Right ventricle myocardium superior (tissue), 1 donor: ENCODE measurements at regions not wholly inside any gene's neighbourhood (a gene's known extent, or its start where the extent isn't known, plus 50 kb on each side); places are given as distances from the start of the nearest gene placed in this dataset.

ENCODE experiments used
- ATAC-seq: fragments of 200-7000 bp; cut with Tn5 transposase; one replicate; pipeline ENCODE4 v1.9.1; 2020; ENCODE audit warnings: mild to moderate bottlenecking; ENCODE audit not compliant: poor library complexity
- DNase-seq: peaks from one replicate; pipeline ENCODE4 v3.0.0-alpha.2; 2020
- intact Hi-C: fragments of 100-400 bp; cut with DNase I; formaldehyde crosslinking; loops from one replicate; pipeline ENCODE4 v1.11.2; 2022
- donor health status: DM: no; HTN: yes; CAD: no; lungs with severe emphysema.

- no peak for DNase-seq
- intact Hi-C loops, result no loop called here
Observed at GRCh38 chr17:65417406-65418221, 143.8 kb downstream of the AXIN2 start.

GRCh38 chr17:65415991-65416390, 145.5 kb downstream of the AXIN2 start:
- ATAC-seq (no peak), DNase-seq (no peak)
- intact Hi-C loops, result no loop called here

More at GRCh38 chr17:65417406-65418221, 143.8 kb downstream of the AXIN2 start:
- no peak for ATAC-seq

GRCh38 chr17:65413390-65413789, 148.1 kb downstream of the AXIN2 start:
- DNase-seq (no peak), ATAC-seq (no peak)
- intact Hi-C loops, result no loop called here

GRCh38 chr17:65409381-65409780, 152.1 kb downstream of the AXIN2 start:
- intact Hi-C loops, result no loop called here
- no peak for ATAC-seq

DNA sequence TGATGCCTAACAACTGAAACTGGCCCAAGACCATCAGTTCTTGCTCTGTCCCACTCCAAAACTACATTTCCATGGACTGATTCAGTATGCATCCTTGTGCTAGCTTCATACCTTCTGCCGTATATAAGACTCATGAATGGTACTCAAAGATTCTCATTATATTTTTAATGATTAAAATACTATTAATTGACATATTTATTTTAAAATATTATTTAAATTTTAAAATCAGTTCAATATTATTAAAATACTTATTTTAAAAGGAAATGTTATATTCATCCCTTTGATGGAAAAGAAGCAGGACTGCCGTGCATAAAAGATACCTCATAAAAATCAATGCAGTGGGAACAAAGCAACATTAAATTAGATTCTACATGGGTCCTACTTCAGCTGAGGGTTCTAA, 153.4 kb downstream of the AXIN2 start:
- DNase-seq (no peak), ATAC-seq (no peak)
- intact Hi-C loops, result no loop called here

More at GRCh38 chr17:65409381-65409780, 152.1 kb downstream of the AXIN2 start:
- DNase-seq, result no peak

DNA sequence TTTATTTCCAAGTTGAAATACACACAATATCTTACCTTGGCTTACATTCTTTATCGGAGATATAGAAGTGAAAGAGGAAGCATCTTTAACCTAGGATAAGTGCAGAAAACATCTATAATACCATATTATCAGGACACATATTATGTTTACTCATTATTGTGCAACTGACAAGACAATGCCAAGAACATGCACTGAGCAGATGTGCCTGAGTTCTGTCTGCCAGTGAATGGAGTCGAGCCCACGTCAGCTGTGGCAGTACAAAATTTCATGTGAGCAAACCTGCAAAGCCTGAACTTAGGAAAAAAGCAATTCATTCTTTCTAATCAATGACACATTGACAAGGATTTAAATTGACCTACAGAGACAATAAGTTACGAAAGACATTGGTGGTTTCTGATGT, 154.4 kb downstream of the AXIN2 start:
- intact Hi-C loops, result no loop called here
- ATAC-seq (no peak), DNase-seq (no peak)

- ATAC-seq, result no peak
- intact Hi-C loops, result no loop called here
Observed at GRCh38 chr17:65406552-65406951, 154.9 kb downstream of the AXIN2 start.

DNA sequence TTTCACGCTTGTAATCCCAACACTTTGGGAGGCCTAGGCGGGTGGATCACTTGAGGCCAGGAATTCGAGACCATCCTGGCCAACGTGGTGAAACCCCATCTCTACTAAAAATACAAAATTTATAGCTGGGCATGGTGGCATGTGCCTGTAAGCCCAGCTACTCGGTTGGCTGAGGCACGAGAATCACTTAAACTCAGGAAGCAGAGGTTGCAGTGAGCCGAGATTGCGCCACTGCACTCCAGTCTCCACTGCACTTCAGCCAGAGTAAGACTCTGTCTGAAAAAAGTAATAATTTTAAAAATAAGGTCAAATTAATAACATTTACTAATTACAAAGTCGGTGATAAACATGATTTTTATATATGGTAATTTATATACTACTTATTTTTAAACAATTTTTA, 155.9 kb downstream of the AXIN2 start:
- ATAC-seq (no peak), DNase-seq (no peak)
- intact Hi-C loops, result no loop called here

More at GRCh38 chr17:65406552-65406951, 154.9 kb downstream of the AXIN2 start:
- DNase-seq, result no peak

DNA sequence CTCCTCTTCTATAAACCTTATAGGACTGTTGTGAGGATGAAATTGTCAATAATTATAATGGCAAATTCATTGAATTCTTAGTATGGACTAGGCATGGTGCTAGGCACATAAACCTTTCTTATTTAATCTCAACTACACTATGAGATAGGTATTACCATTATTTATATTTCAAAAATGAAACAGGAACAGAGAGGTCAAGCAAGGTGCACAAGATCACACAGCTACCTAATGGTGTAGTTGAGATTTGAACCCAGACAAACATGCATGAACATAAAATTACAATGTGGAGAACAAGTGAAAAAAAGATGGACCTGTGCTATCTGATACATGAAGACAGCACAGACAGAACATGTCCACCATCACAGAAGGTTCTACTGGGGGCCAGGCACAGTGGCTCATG, 156.7 kb downstream of the AXIN2 start:
- DNase-seq (no peak), ATAC-seq (no peak)
- intact Hi-C loops, result no loop called here

DNA sequence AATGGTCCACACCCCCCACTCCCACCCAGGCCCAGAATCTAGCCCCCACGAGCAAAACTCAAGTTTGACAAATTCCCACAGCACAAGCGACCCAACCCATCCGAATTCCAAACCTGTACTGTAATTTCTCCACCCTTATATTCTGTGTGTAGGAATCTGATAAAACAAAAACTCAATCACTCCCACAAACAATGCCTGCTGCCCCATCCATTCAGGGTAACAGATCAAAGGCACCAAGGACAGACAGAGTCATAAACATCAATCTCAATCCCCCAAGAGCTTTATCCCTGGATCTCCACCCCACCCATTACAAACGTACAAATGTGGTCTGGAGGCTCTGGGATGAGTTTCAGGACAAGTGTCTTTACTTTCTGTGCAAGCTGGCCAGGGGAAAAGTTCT, 157.8 kb downstream of the AXIN2 start:
- intact Hi-C loops, result no loop called here
- DNase-seq (no peak), ATAC-seq (no peak)

DNA sequence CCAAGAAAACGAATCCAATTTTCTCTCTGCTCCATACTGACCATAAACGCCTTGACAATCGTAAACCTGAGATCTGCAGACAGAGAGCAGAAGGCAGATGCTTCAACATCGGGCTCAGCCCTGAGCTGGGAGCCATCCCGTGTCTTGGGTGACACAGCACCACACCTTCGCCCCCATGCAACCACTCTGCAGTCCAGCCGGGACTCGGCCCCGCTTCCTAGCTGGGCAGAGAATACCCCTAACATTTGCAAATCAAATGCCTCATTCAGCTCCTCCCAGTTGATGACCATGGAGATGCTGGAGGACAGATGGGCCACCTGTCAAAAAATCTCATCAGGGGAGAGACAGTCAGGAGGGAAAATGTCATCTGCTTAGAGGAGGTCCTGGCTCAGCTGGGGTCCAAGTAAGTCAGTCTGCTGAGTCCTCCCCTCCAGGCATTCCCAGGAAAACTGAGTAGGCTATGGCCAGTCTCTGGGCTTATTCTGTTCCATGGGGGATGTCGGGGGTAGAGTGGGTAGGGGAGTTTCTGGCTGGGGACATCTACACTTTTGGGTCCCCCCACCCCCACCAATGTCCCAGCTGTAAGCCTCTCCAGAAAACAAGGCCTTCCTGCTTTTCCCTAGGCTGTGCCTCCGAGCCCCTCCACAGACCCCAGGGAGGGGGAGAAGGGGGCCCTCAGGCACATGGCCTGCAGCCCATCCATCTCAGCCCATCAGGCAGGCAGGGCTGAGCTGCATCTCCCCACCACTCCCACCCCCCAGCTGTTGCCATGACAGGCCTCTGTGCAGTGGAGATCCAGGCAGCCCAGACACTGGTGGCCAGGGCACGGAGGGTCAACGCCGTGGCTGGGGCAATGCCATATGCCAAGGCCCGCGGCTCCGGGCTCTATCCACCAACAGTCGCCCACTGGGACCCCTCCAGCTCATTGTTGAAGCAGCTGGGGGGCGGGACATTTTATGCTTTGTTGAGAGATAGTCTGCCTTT, 158.6 kb downstream of the AXIN2 start:
- DNase-seq, result no peak
- ATAC-seq, result no peak
- intact Hi-C loops, result no loop called here

DNA sequence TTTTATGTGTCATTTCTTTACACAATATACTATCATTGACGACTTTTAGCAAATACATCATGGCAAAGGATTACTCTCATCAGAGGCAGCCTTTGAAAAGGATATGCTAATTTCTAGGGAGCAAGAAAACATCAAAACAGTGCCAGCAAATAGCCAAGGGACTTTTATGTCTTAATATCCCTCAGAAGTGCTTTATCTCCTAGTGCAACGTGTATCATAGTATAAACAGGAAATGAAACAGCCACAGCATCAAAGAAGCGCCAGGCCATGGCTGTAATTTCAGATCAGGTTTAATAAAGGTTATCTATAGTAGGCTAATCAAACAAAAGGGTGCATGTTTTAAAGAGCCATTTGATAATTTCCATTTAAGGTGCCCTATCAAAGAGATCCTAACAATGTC, 159.9 kb downstream of the AXIN2 start:
- no peak for ATAC-seq
- DNase-seq, result no peak
- intact Hi-C loops, result no loop called here

GRCh38 chr17:65400701-65401100, 160.7 kb downstream of the AXIN2 start:
- ATAC-seq (no peak), DNase-seq (no peak)
- intact Hi-C loops, result no loop called here

DNA sequence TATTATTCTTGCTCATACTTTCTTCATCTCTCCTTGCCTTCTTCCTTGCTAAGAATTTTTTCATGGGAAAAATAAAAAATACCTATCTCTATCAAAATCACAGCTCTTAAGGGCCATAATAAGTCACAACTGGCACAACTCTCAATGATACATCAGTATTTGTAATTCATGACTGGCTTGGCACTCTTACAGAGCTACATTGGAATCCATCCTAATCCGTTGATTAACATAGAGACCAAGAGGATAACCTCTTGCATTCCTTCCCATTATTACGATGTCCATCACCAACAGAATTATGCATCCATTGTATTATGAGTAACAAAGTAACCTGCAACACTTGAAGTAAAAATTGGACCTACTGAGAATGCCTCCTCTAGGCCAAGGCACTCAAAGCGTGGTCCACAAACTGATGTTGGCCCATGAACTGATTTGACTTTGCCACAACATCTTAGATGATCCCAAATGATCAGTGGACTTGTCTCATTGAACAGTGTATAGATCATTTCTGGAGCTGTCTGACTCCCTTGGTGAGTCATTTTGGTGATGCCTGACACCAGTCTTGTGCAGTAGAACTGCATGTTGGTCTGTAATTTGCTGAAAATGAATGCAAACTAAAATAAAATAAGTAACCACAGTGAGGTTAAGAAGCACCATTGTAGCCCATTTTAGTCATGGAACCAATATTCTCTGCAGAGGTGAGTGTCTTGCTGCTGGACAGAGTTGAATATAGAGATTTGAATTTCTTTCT, 163.2 kb downstream of the AXIN2 start:
- no peak for DNase-seq
- intact Hi-C loops, result no loop called here
- ATAC-seq, result no peak

DNA sequence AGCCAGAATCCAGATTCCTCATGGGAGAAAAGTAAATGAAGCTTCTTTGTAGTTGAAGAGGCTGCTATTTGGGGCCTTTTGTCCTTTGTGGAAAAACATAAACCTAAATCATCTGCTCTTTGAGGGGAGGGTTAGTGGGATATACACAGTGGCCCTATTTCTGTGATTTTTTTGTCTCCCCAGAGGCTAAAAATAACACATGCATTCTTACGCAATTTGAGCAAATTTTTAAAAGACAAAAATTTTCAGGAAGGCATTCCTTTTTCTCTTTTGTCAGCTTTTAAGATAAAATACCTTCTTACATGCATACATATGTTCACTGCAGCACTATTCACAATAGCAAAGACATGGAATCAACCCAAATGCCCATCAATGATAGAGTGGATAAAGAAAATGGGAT, 165.5 kb downstream of the AXIN2 start:
- intact Hi-C loops, result no loop called here
- no peak for DNase-seq
- no peak for ATAC-seq

DNA sequence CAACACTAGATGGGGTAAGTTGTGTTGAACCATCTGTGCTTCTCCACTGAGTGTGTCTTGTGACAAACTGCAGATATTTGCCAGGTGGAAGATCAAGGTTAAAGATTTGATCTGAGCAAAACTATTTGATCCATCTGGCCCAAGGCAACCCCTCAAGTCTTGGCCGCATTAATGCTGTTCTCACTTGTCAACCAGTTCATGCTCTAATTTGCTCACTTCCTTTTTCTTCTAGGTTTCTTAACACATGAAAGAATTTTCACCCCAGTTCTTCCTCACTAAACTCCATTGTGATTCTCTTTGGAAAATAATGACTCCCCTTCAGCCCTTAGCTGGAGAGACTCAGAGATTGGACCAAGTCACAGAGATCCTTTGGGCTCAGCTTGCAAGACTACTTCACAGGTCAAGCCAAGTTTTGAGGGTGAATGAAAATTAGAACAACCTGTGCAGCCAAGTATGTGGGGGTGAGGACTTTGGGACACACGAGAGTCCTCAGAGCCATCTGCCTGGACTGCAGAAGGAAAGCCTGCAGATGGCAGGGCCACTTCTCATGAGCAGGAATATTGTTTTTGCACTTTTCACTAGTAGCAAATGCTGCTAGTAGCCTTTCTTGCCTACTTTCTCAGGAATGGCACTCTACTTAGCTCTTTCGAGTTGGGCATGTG, 166.5 kb downstream of the AXIN2 start:
- DNase-seq (no peak), ATAC-seq (no peak)
- intact Hi-C loops, result no loop called here

GRCh38 chr17:65393514-65393913, 167.9 kb downstream of the AXIN2 start:
- intact Hi-C loops, result no loop called here
- no peak for DNase-seq
- no peak for ATAC-seq

DNA sequence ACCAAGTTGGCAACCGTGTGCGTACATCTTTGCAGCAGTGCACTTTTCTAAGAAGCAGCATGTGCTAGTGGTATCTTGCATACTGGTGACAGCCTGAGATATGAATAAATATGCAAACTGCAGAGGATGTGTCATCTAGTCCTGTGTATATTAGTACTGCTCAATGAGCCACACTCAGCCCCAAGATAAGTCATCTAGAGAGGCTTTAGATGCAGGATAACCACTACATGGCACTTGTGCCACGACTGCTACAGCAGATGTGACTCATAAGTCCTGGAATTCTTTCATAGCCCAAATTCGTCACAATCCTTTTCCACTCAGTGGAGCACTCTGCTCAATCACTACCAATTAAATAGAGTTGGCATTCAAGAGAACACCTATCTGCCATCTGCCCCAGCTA, 171.5 kb downstream of the AXIN2 start:
- no peak for ATAC-seq
- DNase-seq, result no peak
- intact Hi-C loops, result no loop called here

GRCh38 chr17:65389426-65389825, 172.0 kb downstream of the AXIN2 start:
- ATAC-seq, result no peak
- DNase-seq, result no peak
- intact Hi-C loops, result no loop called here
